ENCODE measurements at regions not wholly inside any gene's neighbourhood (a gene's known extent, or its start where the extent isn't known, plus 50 kb on each side); places are given as distances from the start of the nearest gene placed in this dataset.

DNA sequence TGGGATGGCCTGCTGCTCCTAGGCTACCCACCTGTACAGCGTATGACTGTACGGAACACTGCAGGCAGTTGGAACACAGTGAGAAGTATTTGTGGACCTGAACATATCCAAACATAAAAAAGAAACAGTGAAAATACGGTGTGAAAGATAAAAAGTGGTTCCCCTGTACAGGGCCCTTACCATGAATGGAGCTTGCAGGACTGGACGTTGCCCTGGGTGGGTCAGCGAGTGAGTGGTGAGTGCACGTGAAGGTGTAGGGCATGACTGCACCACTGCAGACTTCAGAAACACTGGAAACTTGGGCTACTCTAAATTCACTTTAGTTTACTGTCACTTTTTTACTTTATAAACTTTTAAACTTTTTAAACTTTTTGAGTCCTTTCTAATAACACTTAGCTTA lies 71.2 kb upstream of the SLC6A6 start:
- Histone ChIP-seq H3K9me3 (ENCODE audit: control insufficient read depth, low read length) (no peaks in the 10 kb centered on the region), H3K4me1 (ENCODE audit: control insufficient read depth, insufficient read depth, low read length, poor library complexity, severe bottlenecking) (peaks cover 18% of the 10 kb centered on the region), H3K27ac (ENCODE audit: low read depth, low read length, severe bottlenecking) (no peak overlapping the region), H3K36me3 (ENCODE audit: control insufficient read depth, insufficient read depth, low read length) (no peaks in the 10 kb centered on the region), H3K4me3 (ENCODE audit: extremely low read depth, insufficient read depth, low read length, poor library complexity, severe bottlenecking) (no peak overlapping the region)
- 94 to 100% methylated on average over 3 to 4 of the region's 6 CpGs for WGBS, 2 experiments (ENCODE audit: insufficient coverage in 2 of 2)

DNA sequence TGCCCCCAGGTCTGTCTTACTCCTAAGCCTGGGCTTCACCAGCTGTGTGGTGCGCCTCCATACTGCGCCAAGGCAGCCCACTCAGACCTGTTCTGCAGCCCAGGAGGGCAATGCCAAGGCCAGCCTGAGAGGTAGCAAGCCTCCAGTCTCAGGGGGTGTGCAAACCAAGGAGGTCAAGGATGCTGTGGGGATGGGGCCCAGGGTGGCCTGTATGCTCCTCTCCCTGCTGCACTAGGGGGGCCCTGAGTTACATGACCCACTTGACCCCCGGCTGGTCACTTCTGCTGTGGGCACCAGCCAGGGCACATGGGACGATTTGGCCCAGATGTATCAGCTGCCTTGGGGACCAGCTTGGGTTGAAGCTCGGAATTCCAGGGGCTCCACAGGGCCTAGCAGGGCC lies 70.0 kb upstream of the SLC6A6 start:
- Histone ChIP-seq H3K27ac (ENCODE audit: low read depth, low read length, severe bottlenecking) (no peak overlapping the region), H3K36me3 (ENCODE audit: control insufficient read depth, insufficient read depth, low read length) (no peaks in the 10 kb centered on the region), H3K4me1 (ENCODE audit: control insufficient read depth, insufficient read depth, low read length, poor library complexity, severe bottlenecking) (peaks cover 13% of the 10 kb centered on the region), H3K9me3 (ENCODE audit: control insufficient read depth, low read length) (no peaks in the 10 kb centered on the region), H3K4me3 (ENCODE audit: extremely low read depth, insufficient read depth, low read length, poor library complexity, severe bottlenecking) (no peak overlapping the region)
- WGBS, 2 experiments (ENCODE audit: insufficient coverage in 2 of 2) = 82 to 93% methylated on average over 5 of the region's 5 CpGs

DNA sequence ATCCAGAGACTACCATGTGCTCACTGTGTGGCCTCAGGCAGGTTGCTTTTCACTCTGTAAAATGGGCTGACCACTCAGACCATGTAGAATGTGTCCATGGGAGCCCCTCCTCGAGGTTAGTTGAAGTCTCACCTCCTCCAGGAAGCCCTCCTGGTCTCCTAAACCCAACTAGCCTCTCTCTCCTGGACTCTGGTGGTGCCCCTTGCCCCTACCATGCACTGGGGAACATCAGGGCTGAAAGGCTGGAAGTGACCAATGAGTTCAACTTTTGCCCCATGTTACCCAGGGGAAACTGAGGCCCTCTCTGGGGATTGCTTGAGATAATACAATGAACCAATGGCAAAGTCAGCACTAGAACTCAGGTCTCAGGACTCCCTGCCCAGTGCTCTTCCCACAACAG lies 69.2 kb upstream of the SLC6A6 start:
- 75% methylated on average over 1 of the region's 1 CpG; no CpG with 5 or more reads in 1 of the 2 experiments for WGBS, 2 experiments (ENCODE audit: insufficient coverage in 2 of 2)
- Histone ChIP-seq H3K4me1 (ENCODE audit: control insufficient read depth, insufficient read depth, low read length, poor library complexity, severe bottlenecking) (peaks cover 12% of the 10 kb centered on the region), H3K27ac (ENCODE audit: low read depth, low read length, severe bottlenecking) (no peak overlapping the region), H3K9me3 (ENCODE audit: control insufficient read depth, low read length) (no peaks in the 10 kb centered on the region), H3K36me3 (ENCODE audit: control insufficient read depth, insufficient read depth, low read length) (no peaks in the 10 kb centered on the region), H3K4me3 (ENCODE audit: extremely low read depth, insufficient read depth, low read length, poor library complexity, severe bottlenecking) (no peak overlapping the region)

DNA sequence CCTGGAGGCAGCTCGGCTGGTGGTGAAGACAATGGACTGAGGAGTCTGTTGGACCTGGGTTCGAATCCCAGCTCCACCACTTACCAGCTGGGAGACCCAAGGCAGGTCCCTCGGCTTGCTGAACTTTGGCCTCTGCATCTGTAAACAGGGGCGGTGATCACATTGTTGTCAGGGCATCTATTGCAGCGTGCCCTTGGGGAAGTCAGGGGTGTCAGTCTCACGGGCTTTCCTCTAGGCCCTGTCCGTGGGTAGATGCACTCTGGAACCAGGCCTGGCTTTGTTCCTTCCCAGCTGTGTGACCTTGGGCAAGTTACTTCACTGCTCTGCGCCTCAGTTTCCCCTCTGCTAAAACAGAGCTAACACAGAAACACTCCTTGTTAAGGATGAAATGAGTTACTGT lies 68.8 kb upstream of the SLC6A6 start:
- Histone ChIP-seq H3K27ac (ENCODE audit: low read depth, low read length, severe bottlenecking) (no peak overlapping the region), H3K36me3 (ENCODE audit: control insufficient read depth, insufficient read depth, low read length) (no peaks in the 10 kb centered on the region), H3K9me3 (ENCODE audit: control insufficient read depth, low read length) (no peaks in the 10 kb centered on the region), H3K4me1 (ENCODE audit: control insufficient read depth, insufficient read depth, low read length, poor library complexity, severe bottlenecking) (peaks cover 12% of the 10 kb centered on the region), H3K4me3 (ENCODE audit: extremely low read depth, insufficient read depth, low read length, poor library complexity, severe bottlenecking) (no peak overlapping the region)
- WGBS, 2 experiments (ENCODE audit: insufficient coverage in 2 of 2) = 89 to 94% methylated on average over 6 to 7 of the region's 8 CpGs

DNA sequence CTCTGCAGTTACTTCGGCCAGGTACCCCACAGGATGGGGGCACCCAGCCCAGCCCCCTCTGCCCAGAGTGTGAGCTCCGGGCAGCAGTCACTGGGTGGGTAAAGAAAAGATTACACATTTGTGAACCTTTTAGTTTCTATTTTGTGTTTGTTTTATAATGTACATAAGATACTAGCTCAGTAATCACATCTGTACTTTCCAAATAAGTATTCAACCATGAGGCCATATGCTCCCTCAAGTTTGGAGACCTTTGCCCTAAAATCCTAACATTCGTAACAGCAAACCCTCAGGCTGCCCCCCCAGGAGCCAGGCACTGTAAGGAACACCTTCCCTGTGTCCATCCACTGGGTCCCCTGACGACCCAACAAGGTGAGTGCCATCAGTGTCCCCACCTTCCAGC lies 68.3 kb upstream of the SLC6A6 start:
- WGBS, 2 experiments (ENCODE audit: insufficient coverage in 2 of 2) = 76 to 85% methylated on average over 2 to 3 of the region's 4 CpGs

DNA sequence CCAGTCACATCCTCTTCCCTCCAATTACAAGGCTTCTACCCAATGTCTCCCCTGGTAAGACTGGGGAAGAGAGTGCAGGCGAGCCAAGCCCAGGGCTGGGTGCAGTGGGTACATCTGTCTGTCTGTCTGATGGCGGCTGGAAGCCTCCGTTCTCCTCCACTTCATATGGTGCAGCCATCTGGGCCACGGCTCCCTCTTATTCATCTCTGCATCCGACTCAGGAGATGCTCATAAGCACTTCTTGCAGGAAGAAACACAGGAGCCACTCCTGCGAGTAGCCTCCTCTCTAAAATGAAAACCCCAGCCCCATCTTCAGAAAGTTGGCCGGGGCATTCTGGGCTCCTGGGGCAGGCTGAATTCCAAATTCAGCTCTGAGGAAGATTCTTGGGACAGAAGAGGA lies 67.5 kb upstream of the SLC6A6 start:
- Histone ChIP-seq H3K36me3 (ENCODE audit: control insufficient read depth, insufficient read depth, low read length) (no peaks in the 10 kb centered on the region), H3K4me3 (ENCODE audit: extremely low read depth, insufficient read depth, low read length, poor library complexity, severe bottlenecking) (no peak overlapping the region), H3K9me3 (ENCODE audit: control insufficient read depth, low read length) (no peaks in the 10 kb centered on the region), H3K27ac (ENCODE audit: low read depth, low read length, severe bottlenecking) (no peak overlapping the region), H3K4me1 (ENCODE audit: control insufficient read depth, insufficient read depth, low read length, poor library complexity, severe bottlenecking) (peaks cover 2% of the 10 kb centered on the region)
- 68 to 86% methylated on average over 5 to 6 of the region's 7 CpGs for WGBS, 2 experiments (ENCODE audit: insufficient coverage in 2 of 2)

More for the DNA sequence above, 68.3 kb upstream of the SLC6A6 start:
- Histone ChIP-seq H3K36me3 (ENCODE audit: control insufficient read depth, insufficient read depth, low read length) (no peaks in the 10 kb centered on the region), H3K4me3 (ENCODE audit: extremely low read depth, insufficient read depth, low read length, poor library complexity, severe bottlenecking) (no peak overlapping the region), H3K27ac (ENCODE audit: low read depth, low read length, severe bottlenecking) (no peak overlapping the region), H3K9me3 (ENCODE audit: control insufficient read depth, low read length) (no peaks in the 10 kb centered on the region), H3K4me1 (ENCODE audit: control insufficient read depth, insufficient read depth, low read length, poor library complexity, severe bottlenecking) (peaks cover 9% of the 10 kb centered on the region)

DNA sequence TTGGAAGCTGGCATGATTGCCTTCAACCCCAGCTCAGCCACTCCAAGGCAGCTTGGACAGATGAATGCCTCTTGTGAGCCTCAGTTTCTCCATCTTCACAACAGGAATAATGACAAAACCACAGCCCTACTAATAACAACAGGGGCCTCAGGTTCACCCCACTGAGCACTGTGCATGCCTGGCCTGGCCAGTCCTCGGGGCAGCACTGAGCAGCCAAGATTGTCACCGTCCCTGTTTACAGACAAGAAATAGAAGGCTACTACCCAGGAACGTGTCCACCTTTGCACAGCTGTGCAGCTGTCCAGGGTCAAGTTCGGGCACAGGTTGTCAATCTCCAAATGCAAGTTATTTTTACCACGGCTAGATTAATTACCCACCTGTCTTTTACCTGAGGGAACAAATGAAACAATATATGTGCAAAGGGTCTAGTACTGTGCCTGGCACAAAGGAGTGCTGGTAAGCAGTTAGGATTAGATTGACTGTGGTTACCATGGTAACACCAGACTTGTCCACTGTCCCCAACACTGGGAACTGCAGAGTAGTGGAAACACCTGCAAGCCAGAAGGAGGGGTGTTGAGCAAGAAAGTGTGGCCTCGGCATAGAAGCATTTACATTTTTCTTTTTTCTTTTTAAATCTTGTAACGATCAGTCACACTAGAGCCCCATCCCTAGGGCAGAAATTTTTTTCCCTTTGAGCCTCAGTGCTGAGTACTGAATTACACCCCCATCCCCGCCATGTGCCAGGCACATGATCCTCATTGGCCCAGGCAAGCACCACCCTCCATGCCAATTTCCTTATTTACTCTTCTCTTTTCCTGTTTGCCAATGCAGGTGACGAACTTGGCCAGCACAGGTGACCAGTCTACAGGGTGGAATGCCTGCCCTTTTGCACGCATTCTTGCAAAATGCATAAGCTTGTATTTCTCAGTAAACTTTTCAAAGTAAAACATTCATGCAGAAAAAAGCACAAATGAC lies 66.3 kb upstream of the SLC6A6 start:
- H3K4me3 ChIP-seq (ENCODE audit: extremely low read depth, insufficient read depth, low read length, poor library complexity, severe bottlenecking) = no peak overlapping the region
- WGBS, 2 experiments (ENCODE audit: insufficient coverage in 2 of 2) = 75 to 83% methylated on average over 7 to 9 of the region's 10 CpGs
- H3K36me3 ChIP-seq (ENCODE audit: control insufficient read depth, insufficient read depth, low read length) = no peaks in the 10 kb centered on the region
- H3K27ac ChIP-seq (ENCODE audit: low read depth, low read length, severe bottlenecking) = no peak overlapping the region
- H3K9me3 ChIP-seq (ENCODE audit: control insufficient read depth, low read length) = no peaks in the 10 kb centered on the region
- no peaks in the 10 kb centered on the region for H3K4me1 ChIP-seq (ENCODE audit: control insufficient read depth, insufficient read depth, low read length, poor library complexity, severe bottlenecking)

DNA sequence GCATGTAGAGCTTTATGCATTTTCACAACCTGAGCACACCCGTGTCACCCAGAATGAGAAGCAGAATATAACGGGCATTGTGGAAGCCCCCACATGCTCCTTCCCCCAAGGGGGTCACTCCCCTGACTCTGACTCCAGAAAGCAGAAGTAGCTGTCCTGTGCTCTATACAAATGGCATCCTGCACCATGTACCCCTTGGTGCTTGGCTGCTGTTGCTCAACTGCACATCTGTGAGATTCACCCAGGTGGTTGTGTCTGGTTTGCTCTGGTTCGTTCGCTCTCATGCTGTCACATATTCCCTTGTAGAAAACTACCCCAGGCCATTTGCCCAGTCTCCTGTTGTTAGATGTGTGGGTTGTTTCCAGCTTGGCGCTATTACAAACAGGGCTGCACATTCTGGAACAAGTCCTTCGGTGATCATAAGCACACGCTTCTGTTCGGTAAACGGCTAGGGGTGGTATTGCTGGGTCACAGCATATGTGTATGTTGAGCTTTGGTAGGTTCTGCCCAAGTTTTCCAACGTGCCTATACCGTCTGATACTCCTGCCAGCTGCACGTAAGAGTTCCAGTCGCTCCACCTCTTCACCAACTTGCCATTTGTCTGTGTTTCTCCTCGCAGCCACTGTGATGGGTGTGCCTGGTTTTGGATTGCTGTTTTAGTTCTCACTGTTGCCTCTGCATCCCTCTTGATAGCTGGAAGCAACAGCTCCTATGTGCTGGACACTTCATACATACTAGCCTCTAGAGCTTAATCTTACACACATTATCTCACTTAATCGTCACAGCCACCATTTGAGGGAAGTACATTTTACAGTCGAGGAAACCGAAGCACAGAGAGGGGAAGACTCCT lies 65.4 kb upstream of the SLC6A6 start:
- no peaks in the 10 kb centered on the region for H3K9me3 ChIP-seq (ENCODE audit: control insufficient read depth, low read length)
- H3K27ac ChIP-seq (ENCODE audit: low read depth, low read length, severe bottlenecking) = no peak overlapping the region
- no peaks in the 10 kb centered on the region for H3K36me3 ChIP-seq (ENCODE audit: control insufficient read depth, insufficient read depth, low read length)
- H3K4me1 ChIP-seq (ENCODE audit: control insufficient read depth, insufficient read depth, low read length, poor library complexity, severe bottlenecking) = no peaks in the 10 kb centered on the region
- WGBS, 2 experiments (ENCODE audit: insufficient coverage in 2 of 2) = 61 to 76% methylated on average over 8 to 12 of the region's 17 CpGs
- no peak overlapping the region for H3K4me3 ChIP-seq (ENCODE audit: extremely low read depth, insufficient read depth, low read length, poor library complexity, severe bottlenecking)

DNA sequence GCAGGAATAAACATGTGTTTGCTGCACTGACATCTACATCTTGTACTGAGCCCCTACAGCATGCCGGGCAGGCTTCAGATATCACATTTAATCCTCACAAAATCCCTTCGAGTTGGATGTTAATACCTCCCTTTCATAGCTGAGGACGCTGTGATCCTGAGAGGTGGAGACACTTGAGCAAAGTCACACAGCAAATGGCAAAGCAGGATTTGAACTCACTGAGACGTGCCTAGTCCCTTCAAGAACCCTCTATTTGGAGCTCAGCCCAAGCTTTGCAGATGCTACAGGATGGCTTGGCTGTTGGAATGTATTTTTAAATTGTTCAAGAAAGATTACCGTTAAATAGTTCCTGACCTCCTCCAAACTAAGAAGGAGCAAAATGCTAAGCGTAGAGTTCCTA lies 64.6 kb upstream of the SLC6A6 start:
- no peaks in the 10 kb centered on the region for H3K4me1 ChIP-seq (ENCODE audit: control insufficient read depth, insufficient read depth, low read length, poor library complexity, severe bottlenecking)
- no peak overlapping the region for H3K27ac ChIP-seq (ENCODE audit: low read depth, low read length, severe bottlenecking)
- H3K4me3 ChIP-seq (ENCODE audit: extremely low read depth, insufficient read depth, low read length, poor library complexity, severe bottlenecking) = no peak overlapping the region
- H3K9me3 ChIP-seq (ENCODE audit: control insufficient read depth, low read length) = no peaks in the 10 kb centered on the region
- H3K36me3 ChIP-seq (ENCODE audit: control insufficient read depth, insufficient read depth, low read length) = no peaks in the 10 kb centered on the region
- WGBS, 2 experiments (ENCODE audit: insufficient coverage in 2 of 2) = 90 to 94% methylated on average over 4 of the region's 6 CpGs

DNA sequence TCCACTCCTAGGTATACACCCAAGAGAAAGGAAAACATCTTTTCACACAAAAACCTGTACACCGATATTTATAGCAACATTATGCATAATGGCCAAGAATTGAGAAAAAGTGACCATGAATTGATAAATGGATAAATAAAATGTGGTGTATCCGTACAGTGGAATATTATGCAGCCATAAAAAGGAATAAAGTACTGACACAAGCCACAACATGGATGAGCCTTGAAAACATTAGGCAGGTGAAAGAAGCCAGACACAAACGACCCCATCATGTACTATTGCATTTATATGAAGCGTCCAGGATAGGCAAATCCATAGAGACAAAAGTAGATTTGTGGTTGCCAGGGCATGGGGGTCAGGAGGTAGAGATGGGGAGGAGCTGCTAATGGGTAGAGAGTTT lies 64.2 kb upstream of the SLC6A6 start:
- no peaks in the 10 kb centered on the region for H3K36me3 ChIP-seq (ENCODE audit: control insufficient read depth, insufficient read depth, low read length)
- H3K4me3 ChIP-seq (ENCODE audit: extremely low read depth, insufficient read depth, low read length, poor library complexity, severe bottlenecking) = no peak overlapping the region
- no peaks in the 10 kb centered on the region for H3K9me3 ChIP-seq (ENCODE audit: control insufficient read depth, low read length)
- H3K4me1 ChIP-seq (ENCODE audit: control insufficient read depth, insufficient read depth, low read length, poor library complexity, severe bottlenecking) = peaks cover 2% of the 10 kb centered on the region
- WGBS, 2 experiments (ENCODE audit: insufficient coverage in 2 of 2) = 20 to 60% methylated on average over 1 to 3 of the region's 4 CpGs
- H3K27ac ChIP-seq (ENCODE audit: low read depth, low read length, severe bottlenecking) = no peak overlapping the region

All from mesodermal cell (in vitro differentiated cells).